A673 (cell line): ENCODE measurements at regions not wholly inside any gene's neighbourhood (a gene's known extent, or its start where the extent isn't known, plus 50 kb on each side); places are given as distances from the start of the nearest gene placed in this dataset.

Experiments used
- EZH2 ChIP-seq: fragments of 200-600 bp; sonication (generic); IDR thresholded peaks from 2 replicates; pipeline ENCODE4 v1.6.1; 2017; ENCODE audit warnings: borderline replicate concordance, low read depth, mild to moderate bottlenecking, mixed read lengths, antibody characterized with exemption, low read length; ENCODE audit not compliant: poor library complexity, severe bottlenecking
- TF ChIP-seq, protein P1 (sequence below): fragments of 300-800, 200-600 bp; sonication (generic); conservative IDR thresholded peaks from 2 replicates; pipeline ENCODE4 v1.5.1; 2017; ENCODE audit warnings: low read depth, mild to moderate bottlenecking, antibody characterized with exemption, low read length, moderate library complexity, mixed read lengths

DNA sequence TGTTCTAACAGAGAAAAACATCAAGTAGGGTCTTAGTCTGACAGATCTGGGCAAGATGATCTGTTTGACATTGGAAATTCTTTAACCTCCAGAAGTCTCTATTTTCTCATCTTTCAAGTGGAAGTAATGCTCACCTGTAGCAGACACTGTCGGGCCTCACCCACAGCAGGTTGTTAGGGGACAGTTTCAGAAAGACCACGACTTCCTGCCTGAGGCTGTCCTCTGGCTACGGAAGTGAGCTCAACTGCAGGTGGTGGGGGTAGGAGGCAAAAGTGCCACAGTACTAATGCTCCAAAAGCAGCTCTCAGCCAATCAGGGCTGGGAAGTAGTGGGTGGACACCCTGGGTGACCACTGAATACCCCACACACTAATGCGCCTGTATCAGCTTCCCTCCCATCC, 111.4 kb upstream of the TOPAZ1 start:
- TF ChIP-seq, protein P1, sequence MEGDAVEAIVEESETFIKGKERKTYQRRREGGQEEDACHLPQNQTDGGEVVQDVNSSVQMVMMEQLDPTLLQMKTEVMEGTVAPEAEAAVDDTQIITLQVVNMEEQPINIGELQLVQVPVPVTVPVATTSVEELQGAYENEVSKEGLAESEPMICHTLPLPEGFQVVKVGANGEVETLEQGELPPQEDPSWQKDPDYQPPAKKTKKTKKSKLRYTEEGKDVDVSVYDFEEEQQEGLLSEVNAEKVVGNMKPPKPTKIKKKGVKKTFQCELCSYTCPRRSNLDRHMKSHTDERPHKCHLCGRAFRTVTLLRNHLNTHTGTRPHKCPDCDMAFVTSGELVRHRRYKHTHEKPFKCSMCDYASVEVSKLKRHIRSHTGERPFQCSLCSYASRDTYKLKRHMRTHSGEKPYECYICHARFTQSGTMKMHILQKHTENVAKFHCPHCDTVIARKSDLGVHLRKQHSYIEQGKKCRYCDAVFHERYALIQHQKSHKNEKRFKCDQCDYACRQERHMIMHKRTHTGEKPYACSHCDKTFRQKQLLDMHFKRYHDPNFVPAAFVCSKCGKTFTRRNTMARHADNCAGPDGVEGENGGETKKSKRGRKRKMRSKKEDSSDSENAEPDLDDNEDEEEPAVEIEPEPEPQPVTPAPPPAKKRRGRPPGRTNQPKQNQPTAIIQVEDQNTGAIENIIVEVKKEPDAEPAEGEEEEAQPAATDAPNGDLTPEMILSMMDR: no peak
- no peak for TF ChIP-seq EZH2
